ENCODE measurements at regions not wholly inside any gene's neighbourhood (a gene's known extent, or its start where the extent isn't known, plus 50 kb on each side); places are given as distances from the start of the nearest gene placed in this dataset.

DNA sequence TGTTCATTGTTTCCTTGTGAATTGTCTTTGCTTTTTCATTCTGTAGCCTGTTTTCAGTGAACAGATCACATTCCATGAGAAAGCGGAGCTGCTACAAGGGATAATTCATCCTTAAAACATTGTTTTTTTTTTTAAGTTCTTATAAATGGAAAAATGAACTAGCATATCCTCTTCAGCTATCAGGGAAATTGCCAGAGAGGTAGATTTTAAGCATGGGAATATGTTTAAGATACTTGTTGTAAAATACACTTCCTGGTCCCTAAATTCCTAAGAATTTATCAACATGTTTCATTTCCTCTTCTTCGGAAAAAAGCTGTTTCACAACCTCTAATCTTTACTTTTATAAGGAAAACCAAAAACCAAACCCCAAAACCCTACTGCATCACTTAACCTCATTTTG is 238.0 kb downstream of the POSTN start:
- DNase-seq (ENCODE audit: low read depth): no peak
- TF ChIP-seq, protein P1, sequence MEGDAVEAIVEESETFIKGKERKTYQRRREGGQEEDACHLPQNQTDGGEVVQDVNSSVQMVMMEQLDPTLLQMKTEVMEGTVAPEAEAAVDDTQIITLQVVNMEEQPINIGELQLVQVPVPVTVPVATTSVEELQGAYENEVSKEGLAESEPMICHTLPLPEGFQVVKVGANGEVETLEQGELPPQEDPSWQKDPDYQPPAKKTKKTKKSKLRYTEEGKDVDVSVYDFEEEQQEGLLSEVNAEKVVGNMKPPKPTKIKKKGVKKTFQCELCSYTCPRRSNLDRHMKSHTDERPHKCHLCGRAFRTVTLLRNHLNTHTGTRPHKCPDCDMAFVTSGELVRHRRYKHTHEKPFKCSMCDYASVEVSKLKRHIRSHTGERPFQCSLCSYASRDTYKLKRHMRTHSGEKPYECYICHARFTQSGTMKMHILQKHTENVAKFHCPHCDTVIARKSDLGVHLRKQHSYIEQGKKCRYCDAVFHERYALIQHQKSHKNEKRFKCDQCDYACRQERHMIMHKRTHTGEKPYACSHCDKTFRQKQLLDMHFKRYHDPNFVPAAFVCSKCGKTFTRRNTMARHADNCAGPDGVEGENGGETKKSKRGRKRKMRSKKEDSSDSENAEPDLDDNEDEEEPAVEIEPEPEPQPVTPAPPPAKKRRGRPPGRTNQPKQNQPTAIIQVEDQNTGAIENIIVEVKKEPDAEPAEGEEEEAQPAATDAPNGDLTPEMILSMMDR (IDR thresholded peaks at IDR 0.05; ENCODE audit: low read depth, low read length, missing control alignments): no peak
- no peak overlapping the region for H3K4me3 ChIP-seq (ENCODE audit: low read depth, low read length)
- in situ Hi-C loops (cut with HindIII; ENCODE audit: low sequenced_read_pairs): no loop called here

DNA sequence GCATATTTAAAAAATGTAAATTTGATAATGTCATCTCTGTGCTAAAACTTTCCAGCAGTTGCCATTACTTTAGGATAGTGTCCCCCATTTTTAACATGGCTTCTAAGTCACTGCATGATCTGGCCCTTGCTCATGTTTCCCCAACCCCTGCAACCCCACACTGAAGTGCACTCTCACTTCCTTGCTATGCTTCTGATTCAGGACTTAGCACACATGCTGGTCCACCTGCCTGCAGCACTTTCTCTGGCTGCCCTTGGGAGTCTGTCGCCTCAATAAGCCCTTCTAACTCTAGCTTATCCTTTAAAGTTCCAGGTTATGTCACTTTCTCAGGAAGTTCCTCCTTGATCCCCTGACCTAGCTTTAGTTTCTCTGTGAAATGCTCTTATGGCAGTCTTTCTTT is 241.0 kb downstream of the POSTN start:
- TF ChIP-seq, protein P1 (IDR thresholded peaks at IDR 0.05; ENCODE audit: low read depth, low read length, missing control alignments): no peak
- in situ Hi-C loops (cut with HindIII; ENCODE audit: low sequenced_read_pairs): no loop called here
- H3K4me3 ChIP-seq (ENCODE audit: low read depth, low read length): no peak overlapping the region

DNA sequence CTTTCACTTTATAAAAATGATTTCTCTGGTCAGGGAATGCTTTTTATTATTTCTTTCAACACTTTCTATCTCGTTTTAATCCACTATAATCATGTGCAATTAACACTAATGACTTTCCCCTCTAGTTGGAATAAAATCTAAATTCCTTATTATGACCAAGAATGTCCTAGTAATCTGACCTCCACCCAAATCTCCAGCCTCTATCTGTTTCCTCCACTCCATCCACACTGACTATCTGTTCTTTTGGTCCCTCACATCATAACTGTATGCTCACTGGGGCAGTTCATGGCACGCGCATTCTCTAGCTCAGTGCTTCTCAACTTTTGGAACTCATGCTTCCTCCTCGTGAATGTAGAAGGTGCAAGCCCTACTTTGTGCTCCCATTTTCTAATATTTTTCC is 244.7 kb downstream of the POSTN start:
- H3K4me3 ChIP-seq (ENCODE audit: low read depth, low read length): no peak overlapping the region
- no peak for DNase-seq (ENCODE audit: low read depth)
- in situ Hi-C loops (cut with HindIII; ENCODE audit: low sequenced_read_pairs): no loop called here
- TF ChIP-seq, protein P1 (IDR thresholded peaks at IDR 0.05; ENCODE audit: low read depth, low read length, missing control alignments): no peak

More for the DNA sequence above, 241.0 kb downstream of the POSTN start:
- no peak for DNase-seq (ENCODE audit: low read depth)

DNA sequence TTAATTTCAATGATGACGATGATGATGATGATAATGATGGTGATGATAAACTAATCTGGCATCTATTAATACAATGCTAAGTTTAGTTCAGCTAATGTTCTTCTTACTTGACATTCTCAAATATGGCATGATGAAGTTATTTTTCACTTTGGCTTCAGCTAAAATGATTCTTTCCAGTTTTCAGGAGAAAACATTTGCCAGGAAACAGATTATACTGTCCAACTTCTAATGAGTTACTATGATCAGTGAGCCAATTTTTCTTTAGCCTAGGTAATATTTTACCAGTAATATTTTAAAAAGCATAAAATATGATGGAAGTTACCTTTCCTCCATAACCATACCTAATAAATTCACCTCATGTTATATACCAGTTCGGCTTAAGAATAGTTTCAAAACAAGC is 245.7 kb upstream of the CSNK1A1L start:
- in situ Hi-C loops (cut with HindIII; ENCODE audit: low sequenced_read_pairs): no loop called here
- TF ChIP-seq, protein P1 (IDR thresholded peaks at IDR 0.05; ENCODE audit: low read depth, low read length, missing control alignments): no peak
- H3K4me3 ChIP-seq (ENCODE audit: low read depth, low read length): no peak overlapping the region
- no peak for DNase-seq (ENCODE audit: low read depth)

DNA sequence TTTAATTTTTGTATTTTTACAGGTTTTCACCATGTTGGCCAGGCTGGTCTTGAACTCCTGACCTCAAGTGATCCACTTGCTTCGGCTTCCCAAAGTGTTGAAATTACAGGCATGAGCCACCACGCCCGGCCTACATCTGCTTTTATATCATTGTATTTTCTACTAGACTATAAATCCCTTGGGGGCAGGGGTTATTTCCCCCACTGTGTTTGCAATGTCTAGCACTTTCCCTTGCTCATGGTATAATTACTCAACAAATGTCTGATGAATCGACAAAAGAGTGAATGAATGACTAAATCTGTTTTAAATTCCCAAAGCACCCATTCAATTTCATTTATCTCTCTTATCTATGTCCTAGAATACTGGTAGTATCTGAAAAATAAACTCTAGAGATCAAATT is 244.5 kb upstream of the CSNK1A1L start:
- no peak for DNase-seq (ENCODE audit: low read depth)
- TF ChIP-seq, protein P1 (IDR thresholded peaks at IDR 0.05; ENCODE audit: low read depth, low read length, missing control alignments): no peak
- in situ Hi-C loops (cut with HindIII; ENCODE audit: low sequenced_read_pairs): no loop called here
- no peak overlapping the region for H3K4me3 ChIP-seq (ENCODE audit: low read depth, low read length)

GRCh38 chr13:37348916-37349643 is 243.6 kb upstream of the CSNK1A1L start:
- in situ Hi-C loops (cut with HindIII; ENCODE audit: low sequenced_read_pairs): no loop called here
- no peak overlapping the region for H3K4me3 ChIP-seq (ENCODE audit: low read depth, low read length)
- TF ChIP-seq, protein P1 (IDR thresholded peaks at IDR 0.05; ENCODE audit: low read depth, low read length, missing control alignments): no peak
- DNase-seq (ENCODE audit: low read depth): no peak
